IMR-90 (cell line): ENCODE measurements at regions not wholly inside any gene's neighbourhood (a gene's known extent, or its start where the extent isn't known, plus 50 kb on each side); places are given as distances from the start of the nearest gene placed in this dataset.

Source experiments
- ATAC-seq: fragments of 200-7000 bp; cut with Tn5 transposase; 2 replicates; pipeline ENCODE4 v1.9.1; 2020; ENCODE audit warnings: low read depth, mild to moderate bottlenecking, moderate library complexity
- BruUV-seq: library from RNA; stranded (reverse); fragments of 400-500 nt; replicated peaks from 2 replicates; lab custom pipeline; 2021; lab: Mats Ljungman, UMichigan
- CTCF ChIA-PET: fragments of 300-600 bp; formaldehyde crosslinking; extraction: SDS; loops from one replicate; lab custom pipeline; 2021; ENCODE audit warnings: antibody characterized with exemption; lab: Yijun Ruan, JAX
- POLR2A ChIA-PET: fragments of 300-600 bp; sonication (Branson Sonifier 250); formaldehyde crosslinking; loops from one replicate; lab custom pipeline; 2022; ENCODE audit warnings: antibody characterized with exemption; ENCODE audit not compliant: unreplicated experiment; lab: Charles Lee
- DNase-seq: peaks from one replicate; pipeline ENCODE4 v3.0.0; 2013
- H2AFZ ChIP-seq: replicated peaks from 2 replicates; pipeline ENCODE3; 2013; ENCODE audit warnings: low read length, mild to moderate bottlenecking; ENCODE audit not compliant: poor library complexity
- H2AK5ac ChIP-seq: 2 replicates; pipeline ENCODE4 v1.6.1; 2013; ENCODE audit warnings: low read depth, low read length, inconsistent platforms
- H2AK9ac ChIP-seq: replicated peaks from 2 replicates; pipeline ENCODE3; 2013; ENCODE audit warnings: mild to moderate bottlenecking, low read depth, low read length, moderate library complexity; ENCODE audit not compliant: poor library complexity
- H2BK120ac ChIP-seq: 2 replicates; pipeline ENCODE4 v1.6.1; 2013; ENCODE audit warnings: low read depth, low read length, inconsistent platforms
- H2BK15ac ChIP-seq: 3 replicates; pipeline ENCODE4 v1.6.1; 2013; ENCODE audit warnings: low read depth, low read length, inconsistent platforms
- H2BK20ac ChIP-seq: 2 replicates; pipeline ENCODE4 v1.6.1; 2013; ENCODE audit warnings: low read depth, mild to moderate bottlenecking, inconsistent platforms, low read length, moderate library complexity
- H2BK5ac ChIP-seq: 2 replicates; pipeline ENCODE4 v1.6.1; 2013; ENCODE audit warnings: mild to moderate bottlenecking, low read depth, low read length, inconsistent platforms; ENCODE audit not compliant: poor library complexity, severe bottlenecking
- H3K14ac ChIP-seq: replicated peaks from 2 replicates; pipeline ENCODE4 v1.6.1; 2013; ENCODE audit warnings: low read depth, low read length, inconsistent platforms
- H3K18ac ChIP-seq: 2 replicates; pipeline ENCODE4 v1.6.1; 2013; ENCODE audit warnings: low read depth, low read length, control low read depth
- H3K23ac ChIP-seq: 2 replicates; pipeline ENCODE4 v1.6.1; 2013; ENCODE audit warnings: low read depth, low read length, inconsistent platforms
- H3K27ac ChIP-seq: 2 replicates; pipeline ENCODE4 v1.5.1; 2013; ENCODE audit warnings: mild to moderate bottlenecking, control low read depth, low read length; ENCODE audit not compliant: insufficient read depth
- H3K27me3 ChIP-seq: 2 replicates; pipeline ENCODE4 v1.6.1; 2013; ENCODE audit warnings: low read length; ENCODE audit not compliant: control insufficient read depth, insufficient read depth
- H3K36me3 ChIP-seq: 2 replicates; pipeline ENCODE4 v1.6.1; 2013; ENCODE audit warnings: low read length, mixed read lengths; ENCODE audit not compliant: control insufficient read depth, insufficient read depth
- H3K4ac ChIP-seq: 2 replicates; pipeline ENCODE4 v1.6.1; 2013; ENCODE audit warnings: low read depth, low read length, inconsistent platforms
- H3K4me1 ChIP-seq: 2 replicates; pipeline ENCODE4 v1.6.1; 2013; ENCODE audit warnings: low read length, mixed read lengths; ENCODE audit not compliant: control insufficient read depth, insufficient read depth
- H3K4me2 ChIP-seq: 2 replicates; pipeline ENCODE4 v1.6.1; 2013; ENCODE audit warnings: low read depth, mild to moderate bottlenecking, control low read depth, low read length, moderate library complexity
- H3K4me3 ChIP-seq: 2 replicates; pipeline ENCODE4 v1.5.1; 2013; ENCODE audit warnings: low read depth, mild to moderate bottlenecking, control low read depth, low read length, moderate library complexity; ENCODE audit not compliant: insufficient read depth
- H3K56ac ChIP-seq: 2 replicates; pipeline ENCODE4 v1.6.1; 2013; ENCODE audit warnings: low read length, inconsistent platforms; ENCODE audit not compliant: insufficient read depth; ENCODE audit errors: extremely low read depth
- H3K79me1 ChIP-seq, 2 experiments: 2 replicates each; pipeline ENCODE4 v1.6.1; 2013; ENCODE audit warnings: low read length in 2 of 2, inconsistent platforms in 1 of 2, low read depth in 1 of 2
- H3K9ac ChIP-seq: 2 replicates; pipeline ENCODE4 v1.6.1; 2013; ENCODE audit warnings: low read depth, low read length, control low read depth
- H3K9me1 ChIP-seq: 2 replicates; pipeline ENCODE4 v1.6.1; 2013; ENCODE audit warnings: low read length, inconsistent platforms; ENCODE audit not compliant: insufficient read depth
- H3K9me3 ChIP-seq: 2 replicates; pipeline ENCODE4 v1.6.1; 2013; ENCODE audit warnings: low read length; ENCODE audit not compliant: control insufficient read depth, insufficient read depth
- H4K20me1 ChIP-seq: 2 replicates; pipeline ENCODE4 v1.6.1; 2013; ENCODE audit warnings: low read length, inconsistent platforms; ENCODE audit not compliant: insufficient read depth
- H4K5ac ChIP-seq: 2 replicates; pipeline ENCODE4 v1.6.1; 2013; ENCODE audit warnings: mild to moderate bottlenecking, low read depth, low read length, control low read depth
- H4K8ac ChIP-seq, 2 experiments: 2 replicates each; pipeline ENCODE4 v1.6.1; 2013; ENCODE audit warnings: low read depth in 2 of 2, low read length in 2 of 2, control low read depth in 1 of 2, inconsistent platforms in 1 of 2
- H4K91ac ChIP-seq: 2 replicates; pipeline ENCODE4 v1.6.1; 2013; ENCODE audit warnings: low read depth, low read length, inconsistent platforms; ENCODE audit not compliant: insufficient read depth
- BHLHE40 ChIP-seq: fragments of 150-350 bp; IDR thresholded peaks from 2 replicates; pipeline ENCODE4 v1.6.1; 2016; ENCODE audit warnings: mild to moderate bottlenecking, low read depth, low read length
- CHD1 ChIP-seq: IDR thresholded peaks from 2 replicates; pipeline ENCODE4 v1.6.1; 2012; ENCODE audit warnings: low read depth, low read length, improper control_type of control experiment
- RFX5 ChIP-seq: IDR thresholded peaks from 2 replicates; pipeline ENCODE4 v1.8.0; 2012; ENCODE audit warnings: low read depth, mild to moderate bottlenecking, low read length, moderate library complexity
- WGBS, 2 experiments: methylation state at CpG; one replicate each; pipeline versions ENCODE4 v1.1.5 to v1.1.7; 2013; ENCODE audit warnings: missing lambda C conversion rate in 2 of 2; ENCODE audit not compliant: insufficient read length in 1 of 2; ENCODE audit errors: extremely low coverage in 2 of 2; 5-methylcytosine and 5-hydroxymethylcytosine counted together
- dilution Hi-C: fragments of 300-500 bp; cut with HindIII; formaldehyde crosslinking; loops from one replicate; pipeline ENCODE4 v1.14.3; 2018; ENCODE audit warnings: low sequenced_read_pairs; ENCODE audit not compliant: unreplicated experiment
- in situ Hi-C: fragments of 300-500 bp; cut with MboI; formaldehyde crosslinking; loops from 3 replicates; pipeline ENCODE4 v1.14.3; 2019; ENCODE audit warnings: low sequenced_read_pairs, inconsistent platforms, mixed read lengths
- intact Hi-C: fragments of 100-400 bp; cut with micrococcal nuclease; formaldehyde crosslinking; loops from 2 replicates; pipeline ENCODE4 v1.10.0; 2022

GRCh38 chr3:29092348-29092747 lies 188.5 kb upstream of the RBMS3 start:
- ATAC-seq = no peak
- no peak overlapping the region for H3K9ac ChIP-seq
- no peak overlapping the region for H4K5ac ChIP-seq
- H2AFZ ChIP-seq = no peak overlapping the region
- no peak overlapping the region for H2BK120ac ChIP-seq
- H2AK9ac ChIP-seq = no peak overlapping the region
- DNase-seq = no peak
- BruUV-seq = no TSS peak
- no peak overlapping the region for H2BK20ac ChIP-seq
- H3K79me1 ChIP-seq = no peaks in the 10 kb centered on the region
- 62% methylated on average over 2 of the region's 3 CpGs; no CpG with 5 or more reads in 1 of the 2 experiments for WGBS, 2 experiments
- ChIA-PET POLR2A (no interaction called here), CTCF (no interaction called here)
- dilution Hi-C loops = no loop called here
- H3K4me1 ChIP-seq = no peaks in the 10 kb centered on the region
- no peak overlapping the region for H2BK5ac ChIP-seq
- H3K36me3 ChIP-seq = no peaks in the 10 kb centered on the region
- no peak overlapping the region for H4K8ac ChIP-seq
- H3K23ac ChIP-seq = no peak overlapping the region
- no peak overlapping the region for H3K4ac ChIP-seq
- TF ChIP-seq BHLHE40 (no peak), RFX5 (no peak), CHD1 (no peak)
- intact Hi-C loops = no loop called here
- H3K9me1 ChIP-seq = no peaks in the 10 kb centered on the region
- H4K20me1 ChIP-seq = no peaks in the 10 kb centered on the region
- H3K27me3 ChIP-seq = no peaks in the 10 kb centered on the region
- H3K27ac ChIP-seq = no peak overlapping the region
- no peak overlapping the region for H3K18ac ChIP-seq
- H3K4me3 ChIP-seq = no peak overlapping the region
- H3K9me3 ChIP-seq = no peaks in the 10 kb centered on the region
- H3K56ac ChIP-seq = no peak overlapping the region
- H2BK15ac ChIP-seq = no peak overlapping the region
- in situ Hi-C loops = no loop called here
- no peak overlapping the region for H2AK5ac ChIP-seq
- H4K91ac ChIP-seq = no peak overlapping the region
- no peak overlapping the region for H3K14ac ChIP-seq
- H3K4me2 ChIP-seq = no peak overlapping the region
